NB4 (cell line): ENCODE measurements at regions not wholly inside any gene's neighbourhood (a gene's known extent, or its start where the extent isn't known, plus 50 kb on each side); places are given as distances from the start of the nearest gene placed in this dataset.

Source experiments
- CTCF ChIP-seq: IDR thresholded peaks from one replicate; pipeline ENCODE4 v1.5.1; 2012; ENCODE audit warnings: low read depth, low read length
- POLR2A ChIP-seq: IDR thresholded peaks from 2 replicates; pipeline ENCODE4 v1.6.1; 2011; ENCODE audit warnings: mild to moderate bottlenecking; ENCODE audit not compliant: insufficient read length; ENCODE audit errors: extremely low read depth

- no peak for TF ChIP-seq CTCF
- TF ChIP-seq POLR2A: no peak
These were observed 209.4 kb upstream of the USP15 start for GRCh38 chr12:62050785-62051184.
